CD4-positive, alpha-beta T cell (primary cell): ENCODE measurements at regions not wholly inside any gene's neighbourhood (a gene's known extent, or its start where the extent isn't known, plus 50 kb on each side); places are given as distances from the start of the nearest gene placed in this dataset.

Source experiments
- ATAC-seq: fragments of 200-7000 bp; cut with Tn5 transposase; one replicate; pipeline ENCODE4 v1.10.0; 2022; ENCODE audit warnings: mild to moderate bottlenecking; ENCODE audit not compliant: poor library complexity
- CTCF ChIA-PET: fragments of 350-600 bp; sonication (Branson Sonifier 250); formaldehyde crosslinking; loops from one replicate; lab custom pipeline; 2021; ENCODE audit warnings: antibody characterized with exemption, inconsistent platforms; lab: Charles Lee
- POLR2A ChIA-PET: fragments of 350-600 bp; sonication (Branson Sonifier 250); formaldehyde crosslinking; loops from one replicate; lab custom pipeline; 2021; ENCODE audit warnings: antibody characterized with exemption, inconsistent platforms; lab: Charles Lee
- DNase-seq, 14 experiments: peaks; one replicate each; pipeline ENCODE4 v3.0.0-alpha.2; 2013 to 2020; ENCODE audit warnings: mixed read lengths in 2 of 14
- H3K27ac ChIP-seq, 2 donors: one replicate each; pipeline versions ENCODE4 v1.5.1 to v1.7.0; 2013; ENCODE audit warnings: low read length in 2 of 2, low read depth in 1 of 2, mild to moderate bottlenecking in 1 of 2
- H3K27me3 ChIP-seq, 2 experiments: 1 replicate in 1 of 2; 2 replicates in 1 of 2; pipeline versions ENCODE4 v1.6.1 to v1.7.0; 2013; ENCODE audit warnings: low read length in 2 of 2, control low read depth in 1 of 2, mild to moderate bottlenecking in 1 of 2, moderate library complexity in 1 of 2; ENCODE audit not compliant: insufficient read depth in 2 of 2, control insufficient read depth in 1 of 2
- H3K36me3 ChIP-seq: one replicate; pipeline ENCODE4 v1.6.1; 2013; ENCODE audit warnings: low read length, control low read depth; ENCODE audit not compliant: insufficient read depth
- H3K4me1 ChIP-seq: one replicate; pipeline ENCODE4 v1.6.1; 2013; ENCODE audit warnings: low read length, control low read depth; ENCODE audit not compliant: insufficient read depth
- H3K4me3 ChIP-seq: one replicate; pipeline ENCODE4 v1.5.1; 2013; ENCODE audit warnings: mild to moderate bottlenecking, low read length, moderate library complexity
- H3K9me3 ChIP-seq, 2 experiments: 1 replicate in 1 of 2; 2 replicates in 1 of 2; pipeline versions ENCODE4 v1.6.1 to v1.7.0; 2013; ENCODE audit warnings: low read length in 2 of 2, mild to moderate bottlenecking in 2 of 2, control low read depth in 1 of 2, moderate library complexity in 1 of 2; ENCODE audit not compliant: control insufficient read depth in 1 of 2, insufficient read depth in 1 of 2
- H3K27ac Mint-ChIP-seq: one replicate; pipeline ENCODE4 v1.8.0; 2020; ENCODE audit warnings: mixed read lengths
- H3K27me3 Mint-ChIP-seq: one replicate; pipeline ENCODE4 v1.8.0; 2021; ENCODE audit warnings: mixed read lengths
- H3K36me3 Mint-ChIP-seq: one replicate; pipeline ENCODE4 v1.8.0; 2021; ENCODE audit warnings: low read depth, mixed read lengths
- H3K4me1 Mint-ChIP-seq: one replicate; pipeline ENCODE4 v1.8.0; 2021; ENCODE audit warnings: low read depth, mixed read lengths
- H3K4me3 Mint-ChIP-seq: one replicate; pipeline ENCODE4 v1.8.0; 2020; ENCODE audit warnings: mild to moderate bottlenecking, mixed read lengths
- H3K9me3 Mint-ChIP-seq: one replicate; pipeline ENCODE4 v1.8.0; 2020; ENCODE audit warnings: mixed read lengths
- CTCF ChIP-seq: fragments of 200-600 bp; IDR thresholded peaks from one replicate; pipeline ENCODE4 v1.8.0; 2022; ENCODE audit warnings: antibody characterized with exemption, mild to moderate bottlenecking
- intact Hi-C, 2 experiments: fragments of 100-400 bp; cut with DNase I in 1 of 2; cut with micrococcal nuclease in 1 of 2; formaldehyde crosslinking; loops; one replicate each; pipeline versions ENCODE4 v1.15.1 to v1.9.0; 2023 to 2025; cut with DNase I, micrococcal nuclease

DNA sequence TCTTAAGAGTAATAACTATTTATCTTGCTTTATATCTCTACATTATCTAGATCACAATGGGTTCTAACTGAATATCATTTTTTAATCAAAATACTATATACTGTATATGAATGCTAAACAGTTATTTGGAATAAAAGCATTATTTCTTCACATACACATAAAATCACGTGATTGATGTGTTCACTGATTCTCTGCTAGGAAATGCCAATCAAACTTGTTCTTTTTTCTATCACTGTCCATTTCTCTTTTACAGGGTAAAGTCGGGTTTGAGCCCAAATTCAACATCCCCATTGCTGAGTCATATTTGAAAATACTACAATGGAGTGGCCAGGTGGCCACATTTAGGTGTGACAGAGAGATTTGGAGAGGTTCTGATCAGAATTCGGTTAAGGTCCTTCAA, 1114.0 kb upstream of the PIK3C3 start:
- CTCF ChIA-PET, result no interaction called here
- H3K4me3 ChIP-seq, result no peak overlapping the region
- TF ChIP-seq CTCF, result no peak

GRCh38 chr18:40832362-40832761, 1122.7 kb upstream of the PIK3C3 start:
- Histone ChIP-seq H3K9me3 (peaks cover 0 to 14% of the 10 kb centered on the region in 2 experiments), H3K27ac (no peak overlapping the region), H3K4me1 (no peaks in the 10 kb centered on the region), H3K4me3 (no peak overlapping the region), H3K36me3 (no peaks in the 10 kb centered on the region), H3K27me3 (no peaks in the 10 kb centered on the region)
- H3K9me3 Mint-ChIP-seq, result peaks cover 2% of the 10 kb centered on the region
- no peaks in the 10 kb centered on the region for H3K4me1 Mint-ChIP-seq
- intact Hi-C loops, result no loop called here
- no peak overlapping the region for H3K27ac Mint-ChIP-seq
- DNase-seq, result no peak
- POLR2A ChIA-PET, result no interaction called here
- H3K27me3 Mint-ChIP-seq, result no peaks in the 10 kb centered on the region
- TF ChIP-seq CTCF, result no peak
- no peak for ATAC-seq
- CTCF ChIA-PET, result no interaction called here
- no peaks in the 10 kb centered on the region for H3K36me3 Mint-ChIP-seq
- no peak overlapping the region for H3K4me3 Mint-ChIP-seq

More for the DNA sequence above, 1114.0 kb upstream of the PIK3C3 start:
- H3K27ac ChIP-seq, result no peak overlapping the region
- POLR2A ChIA-PET, result no interaction called here
- H3K4me1 Mint-ChIP-seq, result no peaks in the 10 kb centered on the region
- intact Hi-C loops, result no loop called here
- H3K36me3 ChIP-seq, result no peaks in the 10 kb centered on the region
- no peak for ATAC-seq
- peaks cover 3% of the 10 kb centered on the region for H3K9me3 Mint-ChIP-seq
- no peak overlapping the region for H3K27ac Mint-ChIP-seq
- no peak overlapping the region for H3K4me3 Mint-ChIP-seq
- no peaks in the 10 kb centered on the region for H3K36me3 Mint-ChIP-seq
- no peak for DNase-seq
- H3K9me3 ChIP-seq, result peaks cover 6 to 9% of the 10 kb centered on the region in 2 experiments
- H3K4me1 ChIP-seq, result no peaks in the 10 kb centered on the region
- no peaks in the 10 kb centered on the region for H3K27me3 Mint-ChIP-seq
- H3K27me3 ChIP-seq, result no peaks in the 10 kb centered on the region

- Mint-ChIP-seq H3K27ac (no peak overlapping the region), H3K36me3 (no peaks in the 10 kb centered on the region), H3K4me1 (no peaks in the 10 kb centered on the region), H3K9me3 (peaks cover 16% of the 10 kb centered on the region), H3K4me3 (no peak overlapping the region), H3K27me3 (no peaks in the 10 kb centered on the region)
- ChIA-PET POLR2A (interaction anchor here (0.6 kb wide), 1 partner anchor 1007 kb away, joined by 3 read pairs; no protein-coding TSS in a partner anchor), CTCF (no interaction called here)
- intact Hi-C loops, result no loop called here
- TF ChIP-seq CTCF, result no peak
- H3K4me1 ChIP-seq, result no peaks in the 10 kb centered on the region
- H3K9me3 ChIP-seq, result peaks cover 0 to 8% of the 10 kb centered on the region in 2 experiments
- no peak overlapping the region for H3K27ac ChIP-seq
- no peaks in the 10 kb centered on the region for H3K27me3 ChIP-seq
- no peak overlapping the region for H3K4me3 ChIP-seq
- no peaks in the 10 kb centered on the region for H3K36me3 ChIP-seq
- DNase-seq (no peak), ATAC-seq (no peak)
Observed at GRCh38 chr18:40824291-40824690, 1130.7 kb upstream of the PIK3C3 start.
